Stimulated activated naive CD8-positive, alpha-beta T cell treated with anti-CD3 and anti-CD28 coated beads, Interleukin-15, Interleukin-2, amounts not matched to agents 100 U/mL and 50 U/mL, for 24 hours (primary cell): ENCODE measurements at regions not wholly inside any gene's neighbourhood (a gene's known extent, or its start where the extent isn't known, plus 50 kb on each side); places are given as distances from the start of the nearest gene placed in this dataset.
"Not testable (repeated sequence)": the region's sequence is repeated elsewhere in the genome, so short reads cannot be mapped to it uniquely, and the experiment has no call there.

Source experiments
- ATAC-seq: fragments of 150-1000 bp; cut with Tn5 transposase; one replicate; pipeline ENCODE4 v1.10.0; 2021
- DNase-seq: peaks from one replicate; pipeline ENCODE4 v3.0.0; 2021

DNA sequence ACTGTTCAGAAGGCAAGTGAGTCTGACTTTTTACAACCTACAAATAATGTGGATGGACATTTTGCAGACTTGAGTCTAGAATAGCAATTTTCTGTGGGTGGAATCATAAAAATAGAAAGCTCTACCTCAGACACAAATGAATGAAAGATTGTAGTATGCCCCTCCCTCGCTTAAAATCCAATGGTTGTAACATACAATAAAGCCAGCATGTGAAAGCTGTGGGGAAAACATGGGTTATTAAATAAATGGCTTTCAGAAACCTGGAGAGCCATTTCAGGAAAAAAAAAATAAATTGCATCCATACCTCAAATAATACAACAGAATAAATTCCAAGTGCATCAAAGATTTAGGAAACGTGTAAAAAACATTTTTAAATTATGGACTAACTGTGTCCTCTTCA lies 123.1 kb upstream of the MON1B start:
- ATAC-seq (no peak), DNase-seq (no peak)

DNA sequence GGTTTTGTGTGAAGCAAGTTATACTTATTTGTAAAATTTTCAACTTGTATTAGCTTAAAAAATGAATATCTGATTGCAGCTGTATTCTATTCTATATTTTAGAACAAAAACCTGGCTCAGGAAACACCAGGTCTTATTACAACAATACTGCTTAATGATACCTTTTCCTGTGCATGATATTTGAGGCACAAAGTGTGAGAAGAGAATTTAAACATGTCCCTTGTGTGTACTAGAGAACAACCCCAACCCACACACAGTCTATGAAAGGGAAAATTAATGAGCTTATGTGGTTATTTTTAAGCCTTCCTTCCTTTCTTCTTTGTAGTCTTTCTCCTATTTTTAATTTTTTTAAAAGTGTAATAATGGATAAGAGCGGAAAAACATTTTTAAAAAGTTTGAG lies 122.6 kb upstream of the MON1B start:
- DNase-seq: no peak
- no peak for ATAC-seq

GRCh38 chr16:77069929-77070328 lies 121.1 kb upstream of the MON1B start:
- ATAC-seq (no peak), DNase-seq (no peak)

DNA sequence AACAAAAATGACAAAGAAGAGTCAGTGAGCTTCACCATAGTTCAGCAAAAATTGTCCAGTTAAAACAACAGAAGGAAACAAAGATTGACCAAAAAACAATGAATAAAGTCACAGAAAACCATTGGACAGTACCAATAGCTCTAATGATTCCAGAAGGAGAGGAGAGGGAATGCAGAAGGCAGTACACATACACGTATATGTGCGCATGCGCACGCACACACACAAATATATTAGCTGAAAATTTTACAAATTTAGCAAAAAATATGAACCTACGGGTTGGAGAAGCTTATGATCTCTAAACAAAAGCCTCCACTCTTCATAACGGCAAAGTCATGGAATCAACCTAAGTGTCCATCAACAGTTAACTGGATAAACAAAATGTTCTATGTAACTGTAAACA lies 120.3 kb upstream of the MON1B start:
- no peak for ATAC-seq

GRCh38 chr16:77076839-77077238 lies 114.2 kb upstream of the MON1B start:
- DNase-seq (no peak), ATAC-seq (no peak)

More for the DNA sequence above, 120.3 kb upstream of the MON1B start:
- DNase-seq: no peak

- ATAC-seq: no peak
- DNase-seq: no peak
Measured at GRCh38 chr16:77077256-77077922, 113.6 kb upstream of the MON1B start.

GRCh38 chr16:77085981-77086380 lies 105.0 kb upstream of the MON1B start:
- no peak for ATAC-seq
- no peak for DNase-seq

GRCh38 chr16:77090062-77090461 lies 100.9 kb upstream of the MON1B start:
- no peak for DNase-seq
- ATAC-seq: no peak

DNA sequence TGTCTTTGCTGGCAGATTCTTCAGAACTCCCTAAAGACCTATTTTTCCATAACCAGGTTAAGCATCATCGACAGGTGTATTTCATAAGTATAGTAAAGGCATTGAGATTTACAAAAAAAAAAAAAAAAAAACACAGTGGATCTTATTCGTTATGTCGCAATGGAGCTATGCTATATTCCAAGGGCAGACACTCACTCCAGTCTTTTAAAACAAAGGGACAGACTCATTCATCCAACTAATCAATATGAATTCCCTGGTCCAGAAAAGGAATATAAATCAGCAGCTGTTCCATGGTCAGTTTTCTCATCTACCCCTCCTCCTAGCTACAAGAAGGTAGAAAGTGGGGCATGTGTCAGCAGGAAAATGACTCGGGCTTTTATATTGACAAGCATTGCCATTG lies 97.7 kb upstream of the MON1B start:
- ATAC-seq: no peak
- DNase-seq: no peak

- DNase-seq (no peak), ATAC-seq (no peak)
Measured at GRCh38 chr16:77093999-77094398, 97.0 kb upstream of the MON1B start.

- no peak for ATAC-seq
- no peak for DNase-seq
Measured at GRCh38 chr16:77111056-77111565, 79.9 kb upstream of the MON1B start.

DNA sequence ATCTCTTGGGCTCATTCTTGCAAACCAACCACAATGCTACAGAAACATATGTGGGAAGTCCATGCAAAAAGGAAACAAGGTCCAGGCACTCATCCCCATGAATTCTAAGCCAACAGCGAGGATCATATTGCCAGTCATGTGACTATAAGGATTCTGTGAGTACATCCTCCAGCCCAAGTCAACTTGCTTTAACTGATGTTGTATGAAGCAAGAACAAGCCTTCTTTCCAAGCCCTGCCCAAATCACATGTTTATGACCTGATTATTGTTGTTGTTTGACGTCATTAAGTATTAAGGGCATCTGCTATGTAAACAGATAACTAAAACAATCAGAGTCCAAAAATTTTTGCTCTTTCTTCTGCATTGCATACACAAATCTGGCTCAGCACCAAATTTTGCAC lies 78.2 kb upstream of the MON1B start:
- ATAC-seq (no peak), DNase-seq (no peak)

DNA sequence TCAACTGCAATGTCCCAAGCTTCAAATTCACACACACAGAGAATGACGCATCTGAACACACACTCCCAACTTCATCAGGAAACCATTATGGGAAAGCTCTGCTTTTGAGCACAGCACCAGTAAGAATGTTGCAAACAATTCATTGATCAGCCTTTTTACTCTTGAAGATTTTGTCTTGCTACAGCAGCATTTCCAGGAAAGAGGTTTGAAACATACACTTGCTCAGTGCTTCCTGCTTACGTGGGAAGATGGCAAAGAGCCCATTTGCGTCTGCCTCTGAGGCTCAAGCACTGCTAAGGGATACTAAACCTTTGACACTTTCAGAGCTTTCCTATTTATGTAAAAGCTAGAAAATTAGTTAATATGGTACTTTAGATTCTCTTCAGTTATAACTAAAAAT lies 77.2 kb upstream of the MON1B start:
- ATAC-seq: no peak
- no peak for DNase-seq

DNA sequence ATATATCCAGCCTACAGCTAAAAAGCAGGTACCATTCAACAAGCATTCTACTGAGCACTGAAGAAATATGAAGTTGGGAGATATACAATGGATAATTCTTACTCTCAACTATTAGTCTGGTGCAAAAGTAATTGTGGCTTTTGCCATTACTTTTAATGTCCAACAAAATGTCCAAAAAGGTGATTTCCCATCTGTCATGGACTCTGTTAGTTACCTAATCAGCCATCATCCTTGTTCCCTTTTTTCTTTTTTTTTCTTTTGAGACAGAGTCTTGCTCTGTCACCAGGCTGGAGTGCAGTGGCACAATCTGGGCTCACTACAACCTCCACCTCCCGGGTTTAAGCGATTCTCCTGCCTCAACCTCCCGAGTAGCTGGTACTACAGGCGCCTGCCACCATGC lies 76.6 kb upstream of the MON1B start:
- ATAC-seq, DNase-seq: not testable (repeated sequence)

DNA sequence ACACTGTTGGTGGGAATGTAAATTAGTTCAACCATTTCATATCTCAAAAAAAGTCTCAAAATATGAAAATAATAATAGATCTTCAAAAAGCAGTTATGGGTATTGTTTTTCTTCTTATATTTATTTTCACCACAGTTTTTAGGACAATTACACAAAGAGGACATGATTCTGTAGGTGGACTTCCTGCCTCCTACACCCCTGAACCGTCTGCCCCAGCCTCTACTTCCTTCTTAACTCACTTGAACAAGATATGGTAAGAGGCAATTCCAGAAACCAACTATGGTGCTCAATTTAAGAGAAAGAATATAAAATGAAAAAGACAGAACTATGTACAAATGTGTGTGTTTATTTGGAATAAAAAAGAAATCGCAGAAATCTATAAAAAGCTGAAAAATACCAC lies 74.1 kb upstream of the MON1B start:
- ATAC-seq (no peak), DNase-seq (no peak)

DNA sequence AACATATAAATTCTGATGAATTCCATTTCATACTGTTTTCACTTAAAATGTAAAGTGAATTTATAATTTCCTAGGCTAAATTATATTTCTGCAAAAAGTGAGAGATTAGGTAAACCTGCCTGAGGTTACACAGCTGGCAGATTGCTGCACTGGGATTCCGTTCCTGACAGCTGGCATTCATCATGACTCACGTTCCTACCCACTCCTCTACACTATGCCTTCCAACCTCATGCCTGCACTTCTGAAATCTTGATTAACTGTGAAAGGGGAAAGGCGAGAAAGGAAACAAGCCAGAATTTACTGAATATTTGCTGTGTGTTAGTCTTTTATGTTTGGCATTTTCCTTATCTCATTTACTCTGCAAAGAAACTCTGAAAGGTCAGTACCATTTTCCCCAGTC lies 73.3 kb upstream of the MON1B start:
- ATAC-seq (no peak), DNase-seq (no peak)

GRCh38 chr16:77131398-77131797 lies 59.6 kb upstream of the MON1B start:
- ATAC-seq: no peak
- DNase-seq: no peak

DNA sequence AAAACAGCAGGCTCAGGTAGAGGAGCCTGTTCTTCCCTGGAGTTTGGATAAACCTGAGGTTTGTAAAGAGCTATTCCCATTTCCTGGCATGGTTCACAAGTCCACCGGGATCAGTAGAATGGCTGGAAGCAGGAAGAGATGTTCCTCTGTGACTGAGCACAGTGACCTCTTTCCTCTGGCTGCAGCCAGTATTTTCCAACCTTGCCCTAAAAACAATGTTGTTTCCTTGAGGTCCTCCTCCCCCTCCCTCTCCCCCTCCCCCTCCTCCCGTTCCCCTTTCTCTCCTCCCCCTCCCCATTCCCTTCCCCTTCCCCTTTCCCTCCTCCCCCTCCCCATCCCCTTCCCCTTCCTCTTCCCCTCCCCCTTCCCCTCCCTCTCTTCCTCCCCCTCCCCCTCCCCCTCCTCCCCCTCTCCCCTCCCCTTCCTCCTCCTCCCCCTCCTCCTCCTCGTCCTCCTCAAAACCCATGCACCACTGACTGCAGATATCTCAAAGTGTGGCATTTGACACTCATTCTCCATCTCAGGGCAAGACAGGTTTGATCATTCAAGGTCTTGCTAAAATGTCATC lies 58.9 kb upstream of the MON1B start:
- no peak for DNase-seq
- ATAC-seq: no peak

GRCh38 chr16:77133706-77134105 lies 57.3 kb upstream of the MON1B start:
- no peak for ATAC-seq
- no peak for DNase-seq

GRCh38 chr16:77137045-77137444 lies 53.9 kb upstream of the MON1B start:
- no peak for DNase-seq
- no peak for ATAC-seq
